Left cardiac atrium (tissue), 4 donors: ENCODE measurements at regions not wholly inside any gene's neighbourhood (a gene's known extent, or its start where the extent isn't known, plus 50 kb on each side); places are given as distances from the start of the nearest gene placed in this dataset.
"Not testable (repeated sequence)": the region's sequence is repeated elsewhere in the genome, so short reads cannot be mapped to it uniquely, and the experiment has no call there.

Experiments used
- ATAC-seq, 2 donors: fragments of 200-7000 bp; cut with Tn5 transposase; one replicate each; pipeline ENCODE4 v1.9.1; 2020; ENCODE audit warnings: mild to moderate bottlenecking in 2 of 2, moderate library complexity in 2 of 2
- DNase-seq: peaks from one replicate; pipeline ENCODE4 v3.0.0-alpha.2; 2020
- intact Hi-C, 2 donors: fragments of 100-400 bp; cut with DNase I; formaldehyde crosslinking; loops; one replicate each; pipeline versions ENCODE4 v1.14.1 to v1.15.1; 2022 to 2023
- donor health status: DM: no; HTN: yes; CAD: no.
- donor health status: DM: no; HTN: yes; CAD: no; lungs with severe emphysema.
- donor health status: DM: yes; HTN: yes; CAD: no.
- donor health status: Dilated cardiomyopathy.

DNA sequence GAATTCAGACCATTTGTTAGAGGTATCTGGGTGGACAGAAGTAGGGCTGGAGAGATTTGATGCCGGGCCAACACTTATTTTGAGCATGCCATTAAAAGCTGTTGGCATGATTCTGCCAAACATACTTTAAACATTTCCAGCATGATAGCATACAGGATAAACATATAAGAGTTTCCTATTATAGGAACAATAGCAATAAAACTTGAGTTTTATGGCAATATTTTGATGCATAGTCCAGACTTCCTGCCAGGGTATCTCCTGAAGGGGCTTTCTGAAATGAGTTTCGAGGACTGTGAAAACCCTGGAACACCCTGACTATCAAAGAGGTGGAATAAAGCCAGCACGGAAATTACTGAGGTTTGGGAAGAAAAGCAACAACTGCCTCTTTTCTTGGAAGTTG is 1398.0 kb upstream of the NXPH2 start:
- peak in 1 of 2 donors; percentile 59 for ATAC-seq
- intact Hi-C loops = no loop called here
- no peak for DNase-seq

DNA sequence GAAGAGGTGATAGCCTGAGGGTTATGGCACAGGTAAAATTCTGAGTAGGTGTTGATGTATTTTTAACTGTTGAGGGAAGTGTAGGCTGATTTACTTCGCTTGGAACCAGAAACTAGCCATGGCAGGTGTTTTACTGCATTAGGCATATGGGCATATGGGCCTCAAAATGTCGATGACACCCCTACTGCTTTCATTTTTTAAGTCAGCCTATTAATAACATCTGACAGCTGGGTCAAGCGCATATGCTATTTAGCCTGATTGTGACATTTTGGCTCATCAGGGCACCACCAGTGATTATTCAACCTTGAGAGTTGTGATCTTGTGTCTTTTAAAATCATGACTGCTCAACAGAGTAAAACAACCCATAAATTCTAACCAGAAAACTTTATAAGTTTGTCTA is 1396.9 kb upstream of the NXPH2 start:
- ATAC-seq (no peak), DNase-seq (no peak)
- intact Hi-C loops = no loop called here

DNA sequence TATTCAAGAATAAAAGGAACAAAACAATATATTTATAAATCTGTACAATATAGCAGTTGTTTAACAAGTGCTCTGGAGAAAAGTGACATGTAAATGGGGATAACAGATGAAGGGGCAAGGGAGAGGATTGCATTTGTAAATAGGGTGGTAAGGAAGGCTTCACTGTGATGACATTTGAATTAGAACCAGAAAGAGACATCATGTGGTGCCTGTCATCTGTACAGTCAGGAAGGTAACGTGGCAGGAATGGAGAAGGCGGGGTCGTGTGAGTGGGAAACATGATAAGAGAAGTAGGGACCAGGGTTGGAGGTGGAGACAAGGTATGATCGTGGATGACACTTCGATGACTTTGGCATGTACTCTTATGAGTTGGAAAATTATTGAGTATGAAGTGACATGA is 1393.6 kb upstream of the NXPH2 start:
- DNase-seq (no peak), ATAC-seq (no peak)
- intact Hi-C loops = no loop called here

DNA sequence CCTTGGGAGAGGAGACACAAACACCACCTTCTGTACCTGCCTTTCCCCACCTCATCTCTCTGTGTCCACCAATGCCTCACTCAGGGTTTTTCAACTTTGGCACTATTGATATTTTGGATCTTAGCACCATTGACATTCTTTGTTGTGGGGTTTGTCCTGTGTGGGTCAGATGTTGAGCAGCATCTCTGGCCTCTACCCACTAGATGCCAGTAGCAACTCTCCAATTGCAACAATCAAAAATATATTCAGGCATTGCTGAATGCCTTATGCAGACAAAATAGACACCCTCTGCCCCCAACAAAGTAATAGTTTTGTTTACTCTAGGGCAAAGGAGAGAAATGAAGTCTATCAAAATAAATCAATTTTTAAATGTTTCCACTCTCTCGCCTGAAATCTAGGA is 1384.3 kb upstream of the NXPH2 start:
- DNase-seq (no peak), ATAC-seq (no peak)
- intact Hi-C loops = no loop called here

DNA sequence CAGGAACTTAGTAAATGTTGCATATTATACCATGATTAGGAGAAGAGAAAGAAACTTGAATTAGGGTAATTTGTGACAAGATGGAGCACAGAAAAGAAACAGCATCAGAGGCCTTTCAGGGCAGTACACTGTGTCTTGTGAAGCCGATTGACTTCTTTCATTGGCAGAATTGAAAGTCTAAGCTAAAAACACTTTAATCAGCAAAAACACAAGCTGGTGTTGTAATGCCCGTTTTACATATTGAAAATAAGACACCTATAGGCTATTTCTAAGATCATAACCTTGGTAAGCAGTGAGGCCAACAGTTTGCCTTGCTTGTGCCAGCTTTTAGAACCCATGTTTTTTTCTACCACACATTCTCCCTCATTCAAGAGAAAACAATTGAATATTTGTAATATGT is 1378.1 kb upstream of the NXPH2 start:
- intact Hi-C loops = no loop called here
- DNase-seq (no peak), ATAC-seq (no peak)

DNA sequence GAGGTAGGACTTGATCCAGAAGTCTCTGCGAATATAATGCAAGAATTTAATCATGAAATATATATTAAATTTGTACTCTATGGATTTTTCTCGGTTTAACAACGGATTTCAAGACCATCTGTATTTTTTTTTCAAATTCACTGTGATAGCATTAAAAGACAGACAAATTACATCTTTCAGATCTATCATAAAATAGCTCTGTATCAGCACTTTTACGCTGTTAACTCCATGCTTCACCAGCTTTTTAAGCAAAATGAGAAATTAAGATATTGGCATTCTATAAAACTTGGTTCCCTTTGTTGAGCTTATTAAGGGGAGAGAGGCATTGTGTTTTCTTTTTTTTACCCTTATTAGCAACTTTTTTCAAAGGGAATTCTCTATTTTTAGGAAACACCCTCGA is 1377.6 kb upstream of the NXPH2 start:
- intact Hi-C loops = no loop called here
- ATAC-seq = no peak
- no peak for DNase-seq

DNA sequence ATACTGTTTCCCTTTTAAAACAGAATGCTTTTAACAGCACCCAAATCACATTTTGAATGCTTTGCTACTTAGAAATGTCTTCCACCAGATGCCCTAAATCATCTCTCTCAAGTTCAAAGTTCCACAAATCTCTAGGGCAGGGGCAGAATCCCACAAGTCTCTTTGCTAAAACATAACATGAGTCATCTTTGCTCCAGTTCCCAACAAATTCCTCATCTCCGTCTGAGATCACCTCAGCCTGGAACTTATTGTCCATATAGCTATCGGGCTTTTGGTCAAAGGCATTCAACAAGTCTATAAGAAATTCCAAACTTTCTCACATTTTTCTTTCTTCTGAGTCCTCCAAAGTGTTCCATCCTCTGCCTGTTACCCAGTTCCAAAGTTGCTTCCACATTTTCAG is 1374.5 kb upstream of the NXPH2 start:
- intact Hi-C loops = no loop called here
- DNase-seq = no peak
- no peak for ATAC-seq

DNA sequence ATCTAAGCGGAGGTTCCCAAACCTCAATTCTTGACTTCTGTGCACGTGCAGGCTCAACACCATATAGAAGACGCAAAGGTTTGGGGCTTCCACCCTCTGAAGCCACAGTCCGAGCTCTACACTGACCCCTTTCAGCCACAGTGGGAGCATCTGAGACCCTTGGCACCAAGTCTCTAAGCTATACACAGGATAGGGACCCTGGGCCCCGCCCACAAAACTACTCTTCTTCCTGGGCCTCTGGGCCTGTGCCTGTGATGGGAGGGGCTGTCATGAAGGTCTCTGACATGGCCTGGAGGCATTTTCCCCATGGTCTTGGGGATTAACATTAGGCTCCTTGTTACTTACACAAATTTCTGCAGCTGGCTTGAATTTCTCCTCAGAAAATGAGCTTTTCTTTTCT is 1374.1 kb upstream of the NXPH2 start:
- ATAC-seq (no peak), DNase-seq (no peak)
- intact Hi-C loops = no loop called here

DNA sequence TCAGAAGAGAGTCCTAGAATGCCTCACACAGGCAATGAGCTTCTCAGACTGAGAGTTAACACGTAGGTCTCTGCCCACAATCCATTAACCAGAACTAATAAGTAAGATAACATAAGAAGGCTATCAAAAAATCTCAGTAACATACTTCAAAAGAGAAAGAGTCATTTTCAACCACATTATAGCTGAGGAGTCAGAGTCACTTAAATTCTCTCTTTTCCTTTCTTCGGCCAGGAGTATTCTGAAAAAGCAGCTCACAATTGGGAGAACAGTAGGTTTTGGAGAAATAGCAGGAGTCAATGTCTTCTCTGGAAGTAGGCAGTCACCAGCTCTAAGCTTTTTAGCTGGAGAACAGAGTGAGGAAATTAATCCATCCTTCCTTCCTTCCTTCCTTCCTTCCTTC is 1364.4 kb upstream of the NXPH2 start:
- DNase-seq (no peak), ATAC-seq (no peak)
- intact Hi-C loops = no loop called here

DNA sequence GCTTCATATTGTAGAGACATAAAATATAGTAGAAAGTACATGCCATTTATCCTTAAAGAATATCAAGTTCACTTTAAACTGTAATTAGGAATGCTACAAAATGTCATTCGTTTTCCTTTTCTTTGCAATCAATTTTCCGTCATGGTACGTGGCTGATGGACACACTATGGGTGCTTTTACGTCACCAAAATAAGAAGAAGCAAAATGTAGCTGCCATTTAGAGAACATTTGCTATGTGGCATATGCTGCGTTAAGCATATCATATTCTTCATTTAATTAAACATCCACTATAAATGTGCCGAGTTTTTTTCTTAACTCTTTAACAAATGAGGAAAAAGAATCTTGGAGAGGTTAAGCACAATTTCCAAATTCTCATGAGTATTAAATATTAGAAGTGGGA is 1358.5 kb upstream of the NXPH2 start:
- no peak for ATAC-seq
- intact Hi-C loops = no loop called here
- no peak for DNase-seq

DNA sequence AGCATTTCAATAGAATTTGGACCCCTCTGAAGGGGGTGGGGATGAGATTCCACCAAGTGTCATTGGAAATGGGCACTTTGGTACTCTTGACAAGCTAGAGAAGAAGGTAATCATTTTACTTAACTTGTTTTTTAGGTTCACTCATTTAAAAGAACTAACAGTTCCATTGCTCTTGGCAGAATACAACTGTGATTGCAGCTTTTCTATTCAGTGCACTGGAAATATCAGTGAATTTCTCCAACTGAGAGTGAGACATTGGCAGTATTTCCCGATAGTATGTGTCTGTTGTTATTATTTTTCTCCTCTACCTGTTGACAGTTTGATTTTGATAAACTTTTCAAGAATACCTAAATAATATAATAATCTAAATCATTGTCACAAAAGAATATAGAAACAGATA is 1356.7 kb upstream of the NXPH2 start:
- intact Hi-C loops = no loop called here
- no peak for DNase-seq
- ATAC-seq = no peak

DNA sequence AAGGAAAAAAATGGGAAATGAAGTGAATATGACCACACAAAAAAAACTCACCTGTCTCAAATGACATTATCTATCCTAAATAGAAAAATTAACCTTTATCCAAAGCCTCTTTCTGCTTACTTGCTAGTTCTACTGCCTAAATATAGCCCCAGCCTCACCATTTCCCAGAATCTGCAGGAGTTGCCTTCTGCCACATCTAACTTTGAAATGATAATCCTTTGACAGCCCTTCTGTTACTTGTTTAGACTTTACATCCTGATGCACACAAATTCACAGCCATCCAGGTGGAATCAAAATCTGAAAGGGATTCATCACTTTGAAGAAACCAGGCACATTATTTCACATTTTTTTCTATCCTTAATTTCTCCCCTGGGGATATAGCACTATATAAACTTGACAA is 1356.2 kb upstream of the NXPH2 start:
- ATAC-seq (no peak), DNase-seq (no peak)
- intact Hi-C loops = no loop called here

DNA sequence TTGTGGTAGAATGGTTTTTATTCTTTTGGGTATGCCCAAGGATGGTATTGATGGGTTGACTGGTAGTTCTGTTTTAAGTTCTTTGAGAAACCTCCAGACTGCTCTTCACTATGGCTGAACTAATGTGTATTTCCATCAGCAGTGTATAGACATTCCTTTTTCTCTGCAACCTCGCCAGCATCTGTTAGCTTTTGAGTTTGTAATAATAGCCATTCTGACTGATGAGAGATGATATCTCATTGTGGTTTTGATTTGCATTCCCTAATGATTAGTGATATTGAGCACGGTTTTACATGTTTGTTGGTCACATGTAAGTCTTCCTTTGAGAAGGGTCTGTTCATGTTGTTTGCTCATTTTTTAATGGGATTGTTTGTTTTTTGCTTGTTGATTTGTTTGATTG is 1348.7 kb upstream of the NXPH2 start:
- DNase-seq (no peak), ATAC-seq (no peak)
- intact Hi-C loops = no loop called here

DNA sequence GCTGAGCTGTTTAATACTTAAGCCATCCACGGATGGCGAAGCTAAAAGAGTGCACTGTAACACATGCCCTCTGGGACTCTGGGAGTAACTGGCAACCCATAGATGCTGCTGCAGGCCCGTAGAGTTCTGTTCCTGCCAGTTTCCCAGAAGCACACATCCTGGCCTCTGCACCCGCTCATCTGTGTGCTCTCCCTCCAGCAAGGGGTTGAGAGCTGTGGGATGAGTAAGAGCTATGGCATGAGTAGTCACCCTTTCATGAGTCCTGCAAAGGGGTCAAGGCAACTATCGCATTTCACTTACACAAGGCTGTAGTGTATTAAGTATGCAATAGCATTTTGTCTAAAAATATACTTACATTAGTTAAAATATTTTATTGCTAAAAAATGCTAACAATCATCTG is 1341.8 kb upstream of the NXPH2 start:
- no peak for ATAC-seq
- intact Hi-C loops = no loop called here

DNA sequence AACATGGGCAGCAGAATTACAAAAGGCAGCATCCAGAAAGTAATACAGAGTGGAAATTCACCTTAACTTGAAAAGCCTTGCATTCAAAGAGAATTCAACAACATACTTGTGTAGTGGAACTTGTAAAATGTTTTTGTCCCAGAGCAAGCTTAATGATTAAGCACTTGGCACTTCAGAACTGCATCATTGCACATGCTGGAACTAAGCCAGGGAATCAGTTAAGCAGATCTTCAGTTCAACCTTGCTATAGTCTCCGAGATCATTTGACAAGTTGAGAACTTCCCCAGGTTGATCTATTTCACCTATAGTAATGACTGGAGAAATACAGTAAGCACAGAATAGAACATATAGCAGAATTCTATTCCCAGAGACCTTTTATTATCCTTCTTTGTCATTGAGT is 1337.2 kb upstream of the NXPH2 start:
- DNase-seq (no peak), ATAC-seq (no peak)
- intact Hi-C loops = no loop called here

More for the DNA sequence above, 1341.8 kb upstream of the NXPH2 start:
- DNase-seq = no peak

DNA sequence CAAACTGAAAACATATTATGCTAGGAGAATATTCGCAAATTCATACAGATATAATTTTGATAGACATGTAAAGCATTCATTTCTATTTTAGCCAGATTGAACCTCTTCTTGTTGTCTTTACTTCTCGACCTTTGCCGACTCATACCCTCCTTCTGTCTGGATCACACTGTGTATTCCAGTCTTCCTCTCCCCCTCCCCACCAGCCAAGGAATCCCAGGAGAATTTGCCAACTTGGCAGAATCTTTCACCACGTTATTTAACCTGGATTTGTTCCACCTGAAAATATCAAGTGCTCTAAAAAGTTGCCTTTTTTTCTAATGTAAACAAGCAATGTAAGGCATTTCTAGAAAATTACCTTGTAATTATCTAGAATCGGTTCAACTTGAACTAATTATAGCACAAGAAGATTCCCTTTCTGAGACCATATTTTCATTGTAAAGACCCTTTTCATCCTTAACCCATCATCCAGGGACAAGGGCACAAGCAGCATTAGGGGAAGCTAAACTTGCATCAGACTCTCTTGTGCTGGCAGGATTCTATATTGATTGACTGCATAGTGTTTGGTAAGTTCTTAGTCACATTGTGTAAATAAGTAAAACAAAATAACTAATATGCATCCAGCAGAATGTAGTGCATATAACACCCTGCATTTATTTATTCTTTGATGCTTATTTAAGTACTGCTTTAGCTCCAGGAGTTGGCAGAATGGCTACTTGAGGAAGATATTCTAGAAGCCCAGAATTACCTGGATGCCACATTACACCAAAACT is 1328.7 kb upstream of the NXPH2 start:
- ATAC-seq (no peak), DNase-seq (no peak)
- intact Hi-C loops = no loop called here

DNA sequence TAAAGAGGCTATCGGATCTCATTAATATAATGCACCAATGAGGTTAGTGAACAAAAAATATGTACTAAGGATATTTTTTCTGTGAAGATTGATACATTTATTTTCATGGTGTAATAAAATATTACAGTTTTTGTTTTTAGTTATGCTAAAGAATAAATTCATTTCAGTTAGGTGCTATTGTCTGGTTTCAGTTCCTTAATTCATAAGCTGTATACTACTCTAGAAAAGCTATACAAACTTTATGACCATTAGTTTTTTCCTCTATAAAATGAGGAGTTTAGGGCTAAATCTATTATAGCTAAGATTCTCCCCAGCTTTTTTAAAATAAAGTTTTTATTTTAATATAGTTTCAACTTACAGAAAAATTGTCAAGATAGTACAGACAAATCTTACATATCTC is 1311.7 kb upstream of the NXPH2 start:
- DNase-seq (no peak), ATAC-seq (no peak)
- intact Hi-C loops = no loop called here

DNA sequence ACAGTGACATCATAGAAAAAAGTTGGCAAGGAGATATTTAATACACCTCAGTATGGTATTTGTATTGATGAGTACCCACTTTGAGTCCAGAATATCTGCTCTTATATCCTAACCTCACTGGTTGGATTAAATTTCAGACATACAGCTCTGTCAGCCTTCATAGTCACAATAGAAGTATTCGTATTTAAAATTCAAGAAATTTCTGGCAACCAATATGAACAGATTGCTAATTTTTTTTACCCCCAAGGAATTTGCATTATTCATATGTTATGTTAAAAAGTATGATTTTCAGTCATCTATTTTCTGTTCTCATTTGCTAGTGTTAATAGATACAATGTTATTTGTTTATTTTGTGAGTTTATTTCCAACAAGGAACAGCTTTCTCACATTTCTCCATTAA is 1306.8 kb upstream of the NXPH2 start:
- DNase-seq = no peak
- no peak for ATAC-seq
- intact Hi-C loops = no loop called here

DNA sequence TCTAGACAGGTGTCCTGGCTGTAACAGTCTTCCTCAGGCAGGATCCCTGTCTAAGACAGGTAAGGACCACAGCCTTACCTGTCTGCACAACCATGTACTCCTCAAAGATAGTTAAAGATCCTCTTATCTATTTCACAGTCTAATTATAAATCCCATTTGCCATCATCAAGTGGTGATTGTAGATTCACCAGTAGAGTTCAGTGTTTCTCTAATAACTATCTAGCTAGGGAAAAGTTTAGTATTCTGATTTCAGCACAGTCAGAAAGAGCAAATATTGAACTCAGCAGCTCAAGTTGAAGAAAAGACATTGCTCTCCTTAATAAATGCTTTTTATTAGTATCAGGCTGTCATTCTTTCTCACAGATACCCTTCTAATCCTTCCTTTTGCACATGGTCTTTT is 1305.5 kb upstream of the NXPH2 start:
- intact Hi-C loops = no loop called here
- ATAC-seq = no peak

DNA sequence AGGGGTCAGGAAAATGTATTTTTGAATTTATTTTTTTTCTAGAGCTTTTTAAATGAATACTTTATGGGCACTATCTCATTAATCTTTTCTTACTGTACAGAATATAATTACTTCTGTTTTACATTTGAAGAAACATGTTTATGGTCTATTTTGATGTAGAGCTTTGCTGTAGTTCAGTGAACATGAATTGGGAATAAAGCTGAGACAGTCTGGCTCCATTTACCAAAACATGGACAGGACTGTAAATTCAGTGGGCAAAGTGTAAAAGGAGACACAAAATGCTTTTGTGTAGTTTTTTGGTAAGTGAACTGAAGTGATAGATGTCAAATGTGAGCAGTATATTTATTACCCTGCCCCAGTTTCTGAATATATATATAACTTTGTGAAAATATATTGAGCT is 1298.8 kb upstream of the NXPH2 start:
- ATAC-seq (no peak), DNase-seq (no peak)
- intact Hi-C loops = no loop called here

More for the DNA sequence above, 1305.5 kb upstream of the NXPH2 start:
- no peak for DNase-seq

DNA sequence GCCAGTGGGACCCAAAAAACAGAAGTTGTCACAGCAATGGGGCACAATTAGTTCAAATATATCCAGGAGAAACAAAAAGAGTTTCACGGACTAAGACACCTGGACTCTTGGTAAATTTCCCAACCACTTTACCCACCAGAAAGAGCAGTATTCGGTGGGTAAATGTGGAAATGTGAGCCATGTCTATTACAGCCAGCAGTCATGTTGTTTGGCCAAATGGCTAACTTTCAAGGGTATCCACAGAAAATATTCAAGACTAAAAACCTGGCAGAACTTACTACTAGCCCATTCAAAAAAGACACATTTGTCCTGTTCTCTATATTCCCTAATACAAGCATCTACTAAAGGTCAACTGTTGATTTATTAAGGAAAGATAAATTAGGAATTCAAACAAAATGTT is 1296.0 kb upstream of the NXPH2 start:
- ATAC-seq (no peak), DNase-seq (no peak)
- intact Hi-C loops = no loop called here

DNA sequence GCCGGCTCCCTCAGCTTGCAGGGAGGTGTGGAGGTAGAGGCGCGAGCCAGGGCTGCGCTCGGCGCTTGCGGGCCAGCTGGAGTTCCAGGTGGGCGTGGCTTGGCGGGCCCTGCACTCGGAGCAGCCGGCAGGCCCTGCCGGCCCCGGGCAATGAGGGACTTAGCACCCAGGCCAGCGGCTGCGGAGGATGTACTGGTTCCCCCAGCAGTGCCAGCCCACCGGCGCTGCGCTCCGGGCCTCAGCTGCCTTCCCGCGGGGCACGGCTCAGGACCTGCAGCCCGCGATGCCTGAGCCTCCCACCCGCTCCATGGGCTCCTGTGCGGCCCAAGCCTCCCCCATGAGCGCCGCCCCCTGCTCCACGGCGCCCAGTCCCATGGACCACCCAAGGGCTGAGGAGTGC is 1293.6 kb upstream of the NXPH2 start:
- intact Hi-C loops, DNase-seq, ATAC-seq: not testable (repeated sequence)
